Kidney epithelial cell (primary cell): ENCODE measurements at regions not wholly inside any gene's neighbourhood (a gene's known extent, or its start where the extent isn't known, plus 50 kb on each side); places are given as distances from the start of the nearest gene placed in this dataset.

Experiments
- DNase-seq: peaks from one replicate; pipeline ENCODE4 v3.0.0-alpha.2; 2010; ENCODE audit warnings: low read depth
- H3K27me3 ChIP-seq: 2 replicates; pipeline ENCODE4 v1.6.0; 2011; ENCODE audit warnings: low read length; ENCODE audit not compliant: control insufficient read depth, insufficient read depth
- H3K36me3 ChIP-seq: 2 replicates; pipeline ENCODE4 v1.5.1; 2011; ENCODE audit warnings: low read length; ENCODE audit not compliant: control insufficient read depth, insufficient read depth
- H3K4me3 ChIP-seq: 2 replicates; pipeline ENCODE4 v1.5.1; 2011; ENCODE audit warnings: low read depth, mild to moderate bottlenecking, control low read depth, low read length
- CTCF ChIP-seq: IDR thresholded peaks from 2 replicates; pipeline ENCODE4 v1.5.1; 2011; ENCODE audit warnings: mild to moderate bottlenecking, moderate library complexity, low read length, control low read depth, inconsistent platforms; ENCODE audit not compliant: insufficient read depth, poor library complexity, severe bottlenecking

GRCh38 chr1:83527987-83528386, 470.9 kb downstream of the TTLL7 start:
- TF ChIP-seq CTCF = no peak
- Histone ChIP-seq H3K36me3 (no peaks in the 10 kb centered on the region), H3K4me3 (no peak overlapping the region), H3K27me3 (no peaks in the 10 kb centered on the region)
- DNase-seq = no peak

- TF ChIP-seq CTCF = no peak
- no peak for DNase-seq
- H3K4me3 ChIP-seq = no peak overlapping the region
- no peaks in the 10 kb centered on the region for H3K27me3 ChIP-seq
- H3K36me3 ChIP-seq = no peaks in the 10 kb centered on the region
These were observed 478.1 kb downstream of the TTLL7 start for GRCh38 chr1:83520797-83521196.

GRCh38 chr1:83516369-83516768, 482.6 kb downstream of the TTLL7 start:
- no peak for DNase-seq
- no peak for TF ChIP-seq CTCF
- no peak overlapping the region for H3K4me3 ChIP-seq
- no peaks in the 10 kb centered on the region for H3K36me3 ChIP-seq
- H3K27me3 ChIP-seq = no peaks in the 10 kb centered on the region

- no peak overlapping the region for H3K4me3 ChIP-seq
- H3K27me3 ChIP-seq = no peaks in the 10 kb centered on the region
- DNase-seq = no peak
- H3K36me3 ChIP-seq = no peaks in the 10 kb centered on the region
- no peak for TF ChIP-seq CTCF
These were observed 483.3 kb downstream of the TTLL7 start for GRCh38 chr1:83515578-83516154.

- DNase-seq = no peak
- TF ChIP-seq CTCF = no peak
- Histone ChIP-seq H3K4me3 (no peak overlapping the region), H3K27me3 (no peaks in the 10 kb centered on the region), H3K36me3 (no peaks in the 10 kb centered on the region)
These were observed 486.3 kb downstream of the TTLL7 start for GRCh38 chr1:83512373-83513193.
